Osteoblast (primary cell): ENCODE measurements at regions not wholly inside any gene's neighbourhood (a gene's known extent, or its start where the extent isn't known, plus 50 kb on each side); places are given as distances from the start of the nearest gene placed in this dataset.

Experiments
- DNase-seq: peaks from one replicate; pipeline ENCODE4 v3.0.0; 2011; ENCODE audit warnings: low spot score, mixed read lengths; ENCODE audit not compliant: insufficient read length; ENCODE audit errors: missing footprints
- H2AFZ ChIP-seq: 2 replicates; pipeline ENCODE4 v1.6.0; 2011; ENCODE audit warnings: mild to moderate bottlenecking, low read length
- H3K27ac ChIP-seq: 2 replicates; pipeline ENCODE4 v1.5.1; 2011; ENCODE audit warnings: mild to moderate bottlenecking, low read depth, low read length, moderate library complexity
- H3K27me3 ChIP-seq: 2 replicates; pipeline ENCODE4 v1.6.0; 2012; ENCODE audit warnings: mild to moderate bottlenecking, control low read depth, inconsistent platforms, low read length, moderate library complexity; ENCODE audit not compliant: insufficient read depth
- H3K36me3 ChIP-seq: 2 replicates; pipeline ENCODE4 v1.5.1; 2011; ENCODE audit warnings: mild to moderate bottlenecking, low read length, control low read depth, moderate library complexity; ENCODE audit not compliant: insufficient read depth
- H3K4me1 ChIP-seq: 2 replicates; pipeline ENCODE4 v1.5.1; 2011; ENCODE audit warnings: mild to moderate bottlenecking, low read length, control low read depth, moderate library complexity; ENCODE audit not compliant: insufficient read depth
- H3K4me2 ChIP-seq: 2 replicates; pipeline ENCODE4 v1.6.0; 2011; ENCODE audit warnings: mild to moderate bottlenecking, low read length; ENCODE audit not compliant: insufficient read depth
- H3K4me3 ChIP-seq: fragments of 200-600 bp; sonication (generic); 3 replicates; pipeline ENCODE4 v1.5.1; 2012; ENCODE audit warnings: mild to moderate bottlenecking, low read length, inconsistent platforms; ENCODE audit not compliant: insufficient read depth
- H3K79me2 ChIP-seq: 2 replicates; pipeline ENCODE4 v1.6.0; 2012; ENCODE audit warnings: mild to moderate bottlenecking, low read length, control low read depth, inconsistent platforms; ENCODE audit not compliant: insufficient read depth
- H3K9me3 ChIP-seq: 2 replicates; pipeline ENCODE4 v1.5.1; 2011; ENCODE audit warnings: low read depth, low read length, control low read depth
- H4K20me1 ChIP-seq: 2 replicates; pipeline ENCODE4 v1.6.0; 2012; ENCODE audit warnings: mild to moderate bottlenecking, low read length, control low read depth; ENCODE audit not compliant: insufficient read depth
- CTCF ChIP-seq: IDR thresholded peaks from 2 replicates; pipeline ENCODE4 v1.5.1; 2011; ENCODE audit warnings: mild to moderate bottlenecking, low read depth, low read length, moderate library complexity; ENCODE audit errors: extremely low read depth

GRCh38 chr22:49129736-49130135 lies 697.9 kb downstream of the BRD1 start:
- DNase-seq = peak; percentile 23
- peaks cover 3% of the 10 kb centered on the region for H3K9me3 ChIP-seq
- H3K27me3 ChIP-seq = no peaks in the 10 kb centered on the region
- no peaks in the 10 kb centered on the region for H3K36me3 ChIP-seq
- H3K27ac ChIP-seq = no peak overlapping the region
- H3K79me2 ChIP-seq = no peaks in the 10 kb centered on the region
- no peak for TF ChIP-seq CTCF
- no peak overlapping the region for H3K4me3 ChIP-seq
- no peaks in the 10 kb centered on the region for H3K4me1 ChIP-seq
- H2AFZ ChIP-seq = no peak overlapping the region
- no peak overlapping the region for H3K4me2 ChIP-seq
- no peaks in the 10 kb centered on the region for H4K20me1 ChIP-seq

DNA sequence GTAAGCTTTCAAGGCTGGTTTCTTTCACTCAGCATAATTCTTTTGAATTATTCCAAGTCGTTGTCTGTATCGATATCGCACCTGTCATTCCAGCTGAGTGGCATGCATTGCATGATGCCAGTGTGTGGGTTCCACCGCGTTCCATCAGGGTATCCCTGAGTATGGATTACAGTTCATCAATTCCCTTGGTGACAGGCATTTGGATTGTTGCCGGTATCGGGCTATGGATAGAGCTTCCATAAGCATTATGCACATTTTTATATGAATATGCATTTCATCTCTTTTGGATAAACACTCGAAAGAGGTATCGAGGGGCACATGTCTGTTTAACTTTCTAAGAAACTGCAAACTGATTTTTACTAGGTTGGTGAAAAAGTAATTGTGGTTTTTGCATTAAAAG lies 698.8 kb downstream of the BRD1 start:
- no peak for DNase-seq
- H3K4me1 ChIP-seq = no peaks in the 10 kb centered on the region
- no peak for TF ChIP-seq CTCF
- H3K36me3 ChIP-seq = no peaks in the 10 kb centered on the region
- H3K27me3 ChIP-seq = no peaks in the 10 kb centered on the region
- H3K79me2 ChIP-seq = no peaks in the 10 kb centered on the region
- no peak overlapping the region for H2AFZ ChIP-seq
- no peaks in the 10 kb centered on the region for H4K20me1 ChIP-seq
- H3K4me2 ChIP-seq = no peak overlapping the region
- H3K4me3 ChIP-seq = no peak overlapping the region
- H3K9me3 ChIP-seq = peaks cover 3% of the 10 kb centered on the region
- no peak overlapping the region for H3K27ac ChIP-seq

DNA sequence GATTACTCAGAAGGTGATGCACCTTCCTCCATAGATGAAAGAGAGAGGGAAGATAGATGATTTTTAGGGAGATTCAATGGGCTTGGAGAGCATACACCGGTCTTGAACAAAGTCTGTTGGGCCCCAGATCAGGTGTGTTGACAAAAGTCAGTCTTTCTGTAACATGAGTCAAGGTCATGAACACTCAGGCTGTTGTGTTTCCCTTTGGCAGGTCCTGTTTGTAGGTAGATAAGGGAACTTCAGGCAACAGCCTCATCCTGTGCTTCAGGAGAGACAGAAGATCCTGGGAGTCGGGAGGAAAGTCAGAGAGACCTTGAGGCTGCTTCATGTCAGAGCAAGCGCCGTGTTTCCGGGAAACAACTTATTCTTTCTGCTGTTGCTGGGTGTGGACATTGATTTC lies 703.1 kb downstream of the BRD1 start:
- Histone ChIP-seq H3K36me3 (no peaks in the 10 kb centered on the region), H2AFZ (no peak overlapping the region), H3K27ac (no peak overlapping the region), H3K4me1 (no peaks in the 10 kb centered on the region), H4K20me1 (no peaks in the 10 kb centered on the region), H3K4me2 (no peak overlapping the region), H3K79me2 (no peaks in the 10 kb centered on the region), H3K4me3 (no peak overlapping the region), H3K9me3 (peaks cover 1% of the 10 kb centered on the region), H3K27me3 (no peaks in the 10 kb centered on the region)
- TF ChIP-seq CTCF = no peak
- DNase-seq = no peak

GRCh38 chr22:49123621-49124192 lies 704.0 kb downstream of the BRD1 start:
- Histone ChIP-seq H2AFZ (no peak overlapping the region), H4K20me1 (no peaks in the 10 kb centered on the region), H3K27me3 (no peaks in the 10 kb centered on the region), H3K4me3 (no peak overlapping the region), H3K27ac (no peak overlapping the region), H3K79me2 (no peaks in the 10 kb centered on the region), H3K36me3 (no peaks in the 10 kb centered on the region), H3K9me3 (peaks cover 1% of the 10 kb centered on the region), H3K4me2 (no peak overlapping the region), H3K4me1 (no peaks in the 10 kb centered on the region)
- DNase-seq = no peak
- TF ChIP-seq CTCF = no peak
